NCI-H510A treated with DMSO at 0.1 percent for 48 hours (cell line): ENCODE measurements at regions not wholly inside any gene's neighbourhood (a gene's known extent, or its start where the extent isn't known, plus 50 kb on each side); places are given as distances from the start of the nearest gene placed in this dataset.
"Not testable (repeated sequence)": the region's sequence is repeated elsewhere in the genome, so short reads cannot be mapped to it uniquely, and the experiment has no call there.

Experiments used
- DNase-seq: peaks from one replicate; lab custom pipeline; 2025; lab: John Stamatoyannopoulos, UW

DNA sequence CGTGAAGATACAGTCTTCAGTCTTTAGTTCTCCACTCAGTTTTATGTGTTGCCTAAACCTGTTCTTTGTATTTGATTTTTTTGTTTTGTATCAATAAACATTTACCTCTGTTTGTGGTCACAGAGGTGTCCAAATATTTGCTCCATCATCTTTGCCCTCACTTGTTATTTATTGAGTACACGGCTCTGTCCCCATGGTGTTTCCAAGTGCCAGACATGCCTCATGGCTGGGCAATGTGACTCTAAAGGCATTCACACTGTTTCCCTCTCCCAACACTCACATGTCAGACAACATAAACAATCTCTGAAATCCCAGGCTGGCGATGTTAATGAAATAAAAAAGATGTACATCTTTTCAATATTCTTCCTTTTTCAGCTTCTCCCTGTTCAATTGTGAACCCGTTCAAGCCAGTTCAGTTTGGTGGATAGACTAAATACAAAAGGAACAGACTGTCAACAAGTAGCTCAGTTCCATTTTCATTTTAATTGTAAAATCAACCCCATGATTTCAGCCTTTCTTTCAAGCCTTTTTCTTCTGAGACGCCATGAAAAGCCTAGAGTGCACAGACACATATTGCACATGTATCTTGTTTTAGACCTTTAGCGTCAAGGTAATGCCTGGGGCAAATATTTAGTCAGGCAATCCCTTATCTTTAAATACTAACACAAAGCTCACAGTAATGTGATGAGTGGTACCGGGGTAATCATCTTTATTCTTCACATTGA lies 680.7 kb downstream of the GALC start:
- DNase-seq: no peak

DNA sequence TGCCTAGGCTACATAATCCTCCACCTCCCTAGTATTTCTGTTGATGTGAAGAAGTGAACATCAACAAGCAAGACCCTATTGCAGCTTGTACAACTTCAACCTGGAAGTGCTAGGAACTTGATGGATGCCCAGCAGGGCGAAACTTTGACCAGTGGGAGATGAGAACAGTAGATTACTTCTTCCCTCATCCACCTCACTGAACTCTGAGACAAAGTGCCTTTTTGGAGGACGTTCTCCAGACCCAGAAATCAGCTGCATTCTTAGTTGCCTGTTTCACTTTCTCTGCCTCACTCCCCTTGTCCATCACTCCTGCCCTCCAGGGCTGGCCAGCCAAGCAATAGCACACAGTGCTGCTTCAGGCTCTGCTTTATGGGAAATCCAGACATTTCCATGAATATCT lies 683.4 kb downstream of the GALC start:
- no peak for DNase-seq

GRCh38 chr14:87306409-87307168 lies 686.4 kb downstream of the GALC start:
- no peak for DNase-seq

GRCh38 chr14:87305345-87305744 lies 687.6 kb downstream of the GALC start:
- DNase-seq: no peak

- DNase-seq: no peak
Observed at GRCh38 chr14:87304404-87304803, 688.6 kb downstream of the GALC start.

DNA sequence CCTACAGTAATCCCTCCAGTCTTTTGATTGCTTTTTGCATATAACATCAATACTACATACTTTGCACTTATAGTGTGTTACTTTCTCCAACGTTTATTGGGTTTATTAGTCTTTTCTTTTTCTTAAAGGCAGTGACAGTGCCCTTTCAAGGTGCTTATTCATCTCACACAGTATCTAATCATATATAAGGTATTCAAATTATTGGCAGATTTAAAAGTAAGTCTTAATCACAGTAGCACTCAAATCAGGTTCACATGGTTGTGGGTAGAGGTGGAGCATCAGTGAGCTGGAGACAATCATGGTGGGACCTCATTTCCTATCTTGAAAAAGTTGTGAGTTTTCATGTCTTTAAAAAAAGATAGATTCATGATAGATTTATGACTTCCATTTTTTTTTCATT lies 706.2 kb downstream of the GALC start:
- DNase-seq: no peak

- no peak for DNase-seq
Observed at GRCh38 chr14:87286191-87286590, 706.8 kb downstream of the GALC start.

- DNase-seq: no peak
Observed at GRCh38 chr14:87285506-87285905, 707.5 kb downstream of the GALC start.

- no peak for DNase-seq
Observed at GRCh38 chr14:87283547-87283946, 709.4 kb downstream of the GALC start.

GRCh38 chr14:87282266-87282665 lies 710.7 kb downstream of the GALC start:
- DNase-seq: no peak

- DNase-seq: no peak
Observed at GRCh38 chr14:87278415-87278814, 714.6 kb downstream of the GALC start.

DNA sequence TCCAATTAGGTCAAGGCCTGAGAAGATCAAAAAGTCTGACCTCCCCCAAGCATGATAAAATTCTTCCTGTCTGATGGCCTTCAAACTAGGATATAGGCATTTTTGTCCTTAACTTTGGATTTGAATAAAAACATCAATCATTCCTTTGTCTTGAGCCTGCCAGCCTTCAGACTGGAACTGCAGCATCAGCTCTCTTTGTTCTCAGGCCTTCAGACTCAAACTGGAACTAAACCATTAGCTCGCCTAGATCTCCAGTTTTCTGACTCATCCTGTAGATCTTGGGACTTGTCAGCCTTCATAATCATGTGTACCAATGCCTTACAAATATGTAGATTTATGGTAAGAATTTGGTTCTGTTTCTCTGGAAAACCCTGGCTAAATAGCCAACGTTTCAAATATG lies 721.7 kb downstream of the GALC start:
- DNase-seq: no peak

GRCh38 chr14:87268997-87269396 lies 724.0 kb downstream of the GALC start:
- DNase-seq: no peak

- DNase-seq: no peak
Observed at GRCh38 chr14:87264796-87265195, 728.2 kb downstream of the GALC start.

DNA sequence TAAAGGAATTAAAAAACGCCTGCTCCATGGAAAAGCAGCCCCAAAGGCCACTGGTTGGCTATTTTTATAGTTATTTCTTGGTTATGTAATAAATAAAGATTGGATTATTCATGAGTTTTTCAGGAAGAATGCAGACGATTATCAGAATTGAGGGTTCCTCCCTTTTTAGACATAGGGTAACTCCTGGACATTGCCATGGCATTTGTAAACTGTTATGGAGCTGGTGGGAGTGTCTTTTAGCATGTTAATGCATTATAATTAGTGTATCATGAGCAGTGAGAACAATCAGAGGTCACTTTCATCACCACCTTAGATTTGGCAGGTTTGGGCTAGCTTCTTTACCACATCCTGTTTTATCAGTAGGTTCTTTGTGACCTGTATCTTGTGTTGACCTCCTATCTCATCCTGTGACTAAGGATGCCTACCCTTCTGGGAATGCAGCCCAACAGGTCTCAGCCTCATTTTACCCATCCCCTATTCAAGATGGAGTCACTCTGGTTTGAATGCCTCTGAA lies 728.7 kb downstream of the GALC start:
- no peak for DNase-seq

DNA sequence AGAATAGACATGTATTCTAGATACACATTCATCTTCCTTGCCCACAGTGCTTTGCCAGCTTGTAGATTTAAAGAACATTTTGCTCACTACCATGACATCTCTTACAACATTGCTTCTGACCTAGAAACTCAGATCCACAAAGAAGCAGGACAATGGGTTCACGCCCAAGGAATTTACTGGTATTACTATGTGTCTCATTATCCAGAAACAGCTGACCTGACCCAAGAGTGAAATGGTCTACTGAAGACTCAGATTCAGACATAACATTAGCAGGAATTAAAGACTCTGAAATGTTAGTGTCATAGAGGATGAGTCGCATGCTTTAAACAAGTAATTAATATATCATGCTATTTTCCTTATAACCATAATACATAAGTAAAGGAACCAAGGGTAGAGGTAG lies 731.4 kb downstream of the GALC start:
- DNase-seq: no peak

GRCh38 chr14:87260460-87260859 lies 732.5 kb downstream of the GALC start:
- DNase-seq: no peak

DNA sequence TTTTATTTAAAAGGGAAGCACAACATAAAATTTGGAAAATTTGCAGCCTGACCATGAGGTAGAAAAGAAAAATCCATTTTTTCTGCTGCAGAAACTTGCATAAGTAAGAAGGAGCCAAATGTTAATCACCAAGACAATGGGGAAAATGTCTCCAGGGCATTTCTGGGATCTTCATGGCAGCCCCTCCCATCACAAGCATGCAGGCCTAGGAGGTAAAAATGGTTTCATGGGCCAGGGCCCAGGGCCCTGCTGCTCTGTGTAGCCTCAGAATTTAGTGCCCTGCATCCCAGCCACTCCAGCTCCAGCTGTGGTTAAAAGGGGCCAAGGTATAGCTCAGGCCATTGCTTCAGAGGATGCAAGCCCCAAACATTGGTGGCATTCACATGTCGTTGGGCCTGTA lies 735.6 kb downstream of the GALC start:
- DNase-seq: no peak

DNA sequence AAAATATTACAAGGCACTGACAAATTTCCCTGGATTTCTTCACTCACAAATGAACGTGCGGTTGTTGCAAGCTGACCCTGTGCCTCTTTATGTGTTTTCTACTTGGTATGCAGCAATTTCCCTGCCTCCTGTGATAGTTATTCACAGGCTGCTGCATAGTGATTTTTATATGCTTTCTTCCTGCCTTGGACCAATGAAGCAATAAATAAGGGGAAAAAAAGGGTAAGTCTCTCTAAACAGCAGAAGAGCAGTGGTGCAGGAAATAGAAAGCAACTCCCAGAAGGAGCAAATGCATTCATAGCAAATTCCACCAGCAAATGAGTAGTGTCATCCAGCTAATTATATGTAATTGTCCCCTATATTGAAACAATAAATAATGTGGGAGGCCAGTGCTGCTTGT lies 737.9 kb downstream of the GALC start:
- DNase-seq: no peak

- DNase-seq: no peak
Observed at GRCh38 chr14:87254331-87254874, 738.6 kb downstream of the GALC start.

DNA sequence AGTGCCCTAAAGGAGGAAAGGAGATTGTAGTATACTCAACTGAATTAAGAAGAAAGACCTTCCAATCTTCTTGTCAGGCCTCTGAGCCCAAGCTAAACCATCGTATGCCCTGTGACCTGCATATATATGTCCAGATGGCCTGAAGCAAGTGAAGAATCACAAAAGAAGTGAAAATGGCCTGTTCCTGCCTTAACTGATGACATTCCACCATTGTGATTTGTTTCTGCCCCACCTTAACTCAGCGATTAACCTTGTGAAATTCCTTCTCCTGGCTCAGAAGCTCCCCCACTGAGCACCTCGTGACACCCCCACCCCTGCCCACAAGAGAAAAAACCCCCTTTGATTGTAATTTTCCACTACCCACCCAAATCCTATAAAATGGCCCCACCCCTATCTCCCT lies 739.2 kb downstream of the GALC start:
- not testable (repeated sequence) for DNase-seq

- no peak for DNase-seq
Observed at GRCh38 chr14:87252103-87252502, 740.9 kb downstream of the GALC start.

DNA sequence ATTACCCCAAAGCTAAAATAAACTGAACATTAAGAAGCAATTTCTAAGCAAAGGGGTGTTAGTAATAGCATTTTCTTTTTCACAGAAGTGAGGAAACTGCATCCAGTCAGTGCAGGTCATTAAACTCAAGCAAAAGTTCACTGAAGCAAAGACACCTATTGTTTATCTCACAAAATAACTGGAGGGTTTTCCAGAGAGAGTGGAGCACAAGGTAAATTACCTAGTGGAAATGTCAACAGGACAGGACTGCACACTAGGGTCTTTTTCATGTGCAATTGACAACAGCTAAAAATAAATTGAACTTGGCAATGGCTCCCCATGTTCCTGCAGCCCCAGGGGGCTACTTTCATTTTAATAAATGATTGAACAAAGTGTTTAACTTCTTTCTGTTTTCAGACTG lies 742.0 kb downstream of the GALC start:
- no peak for DNase-seq
